Right atrium auricular region (tissue), 2 donors: ENCODE measurements at regions not wholly inside any gene's neighbourhood (a gene's known extent, or its start where the extent isn't known, plus 50 kb on each side); places are given as distances from the start of the nearest gene placed in this dataset.

Experiments
- DNase-seq: peaks from one replicate; pipeline ENCODE4 v3.0.0-alpha.2; 2019; ENCODE audit warnings: low spot score
- H3K27ac ChIP-seq, 2 donors: fragments of 200-600 bp; sonication (generic); 1 replicate in 1 of 2; 2 replicates in 1 of 2; pipeline ENCODE4 v1.5.1; 2016 to 2019
- H3K27me3 ChIP-seq, 2 donors: fragments of 200-600 bp; sonication (generic); one replicate each; pipeline versions ENCODE4 v1.5.1 to v1.6.0; 2017 to 2019
- H3K36me3 ChIP-seq: fragments of 200-600 bp; sonication (generic); one replicate; pipeline ENCODE4 v1.5.1; 2016
- H3K4me1 ChIP-seq, 2 donors: fragments of 200-600 bp; sonication (generic); one replicate each; pipeline versions ENCODE4 v1.5.1 to v1.6.0; 2017 to 2019
- H3K4me3 ChIP-seq, 2 donors: fragments of 200-600 bp; sonication (generic); 1 replicate in 1 of 2; 2 replicates in 1 of 2; pipeline ENCODE4 v1.5.1; 2017 to 2019; ENCODE audit warnings: mild to moderate bottlenecking in 1 of 2, moderate library complexity in 1 of 2
- H3K9me3 ChIP-seq, 2 donors: fragments of 200-600 bp; sonication (generic); one replicate each; pipeline ENCODE4 v1.5.1; 2019
- TF ChIP-seq, protein P1 (sequence below), 2 donors: fragments of 200-600 bp; sonication (generic); IDR thresholded peaks; one replicate each; pipeline ENCODE4 v1.5.1; 2019; ENCODE audit warnings: antibody characterized with exemption in 2 of 2

DNA sequence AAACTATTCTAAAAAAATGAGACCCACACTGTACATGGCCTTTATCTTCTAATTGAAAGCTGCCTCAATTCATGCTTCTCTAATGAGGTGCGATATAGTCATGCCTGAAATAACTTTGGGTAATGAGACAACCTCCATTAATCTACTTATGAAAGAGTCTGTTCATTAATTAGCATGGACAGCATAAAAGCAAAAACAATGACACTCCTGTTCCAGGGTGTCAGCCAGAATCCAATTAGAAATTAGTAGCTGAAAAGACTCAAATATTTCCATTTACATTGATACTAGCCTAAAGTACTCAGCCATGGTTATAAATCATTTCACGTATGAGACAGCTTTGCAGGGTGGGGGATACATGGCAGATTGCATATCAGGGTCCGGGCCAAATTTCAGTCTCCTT, 288.7 kb downstream of the AKAIN1 start:
- no peak overlapping the region for H3K27ac ChIP-seq
- no peaks in the 10 kb centered on the region for H3K4me1 ChIP-seq
- no peak overlapping the region for H3K4me3 ChIP-seq
- DNase-seq: no peak
- H3K36me3 ChIP-seq: no peaks in the 10 kb centered on the region
- H3K9me3 ChIP-seq: no peaks in the 10 kb centered on the region
- TF ChIP-seq, protein P1, sequence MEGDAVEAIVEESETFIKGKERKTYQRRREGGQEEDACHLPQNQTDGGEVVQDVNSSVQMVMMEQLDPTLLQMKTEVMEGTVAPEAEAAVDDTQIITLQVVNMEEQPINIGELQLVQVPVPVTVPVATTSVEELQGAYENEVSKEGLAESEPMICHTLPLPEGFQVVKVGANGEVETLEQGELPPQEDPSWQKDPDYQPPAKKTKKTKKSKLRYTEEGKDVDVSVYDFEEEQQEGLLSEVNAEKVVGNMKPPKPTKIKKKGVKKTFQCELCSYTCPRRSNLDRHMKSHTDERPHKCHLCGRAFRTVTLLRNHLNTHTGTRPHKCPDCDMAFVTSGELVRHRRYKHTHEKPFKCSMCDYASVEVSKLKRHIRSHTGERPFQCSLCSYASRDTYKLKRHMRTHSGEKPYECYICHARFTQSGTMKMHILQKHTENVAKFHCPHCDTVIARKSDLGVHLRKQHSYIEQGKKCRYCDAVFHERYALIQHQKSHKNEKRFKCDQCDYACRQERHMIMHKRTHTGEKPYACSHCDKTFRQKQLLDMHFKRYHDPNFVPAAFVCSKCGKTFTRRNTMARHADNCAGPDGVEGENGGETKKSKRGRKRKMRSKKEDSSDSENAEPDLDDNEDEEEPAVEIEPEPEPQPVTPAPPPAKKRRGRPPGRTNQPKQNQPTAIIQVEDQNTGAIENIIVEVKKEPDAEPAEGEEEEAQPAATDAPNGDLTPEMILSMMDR (IDR thresholded peaks at IDR 0.05): no peak
- no peaks in the 10 kb centered on the region for H3K27me3 ChIP-seq

- no peak overlapping the region for H3K27ac ChIP-seq
- H3K36me3 ChIP-seq: no peaks in the 10 kb centered on the region
- no peaks in the 10 kb centered on the region for H3K9me3 ChIP-seq
- DNase-seq: no peak
- H3K4me3 ChIP-seq: no peak overlapping the region
- TF ChIP-seq, protein P1 (IDR thresholded peaks at IDR 0.05): no peak
- H3K27me3 ChIP-seq: no peaks in the 10 kb centered on the region
- no peaks in the 10 kb centered on the region for H3K4me1 ChIP-seq
Measured at GRCh38 chr18:4906856-4907255, 290.2 kb downstream of the AKAIN1 start.

DNA sequence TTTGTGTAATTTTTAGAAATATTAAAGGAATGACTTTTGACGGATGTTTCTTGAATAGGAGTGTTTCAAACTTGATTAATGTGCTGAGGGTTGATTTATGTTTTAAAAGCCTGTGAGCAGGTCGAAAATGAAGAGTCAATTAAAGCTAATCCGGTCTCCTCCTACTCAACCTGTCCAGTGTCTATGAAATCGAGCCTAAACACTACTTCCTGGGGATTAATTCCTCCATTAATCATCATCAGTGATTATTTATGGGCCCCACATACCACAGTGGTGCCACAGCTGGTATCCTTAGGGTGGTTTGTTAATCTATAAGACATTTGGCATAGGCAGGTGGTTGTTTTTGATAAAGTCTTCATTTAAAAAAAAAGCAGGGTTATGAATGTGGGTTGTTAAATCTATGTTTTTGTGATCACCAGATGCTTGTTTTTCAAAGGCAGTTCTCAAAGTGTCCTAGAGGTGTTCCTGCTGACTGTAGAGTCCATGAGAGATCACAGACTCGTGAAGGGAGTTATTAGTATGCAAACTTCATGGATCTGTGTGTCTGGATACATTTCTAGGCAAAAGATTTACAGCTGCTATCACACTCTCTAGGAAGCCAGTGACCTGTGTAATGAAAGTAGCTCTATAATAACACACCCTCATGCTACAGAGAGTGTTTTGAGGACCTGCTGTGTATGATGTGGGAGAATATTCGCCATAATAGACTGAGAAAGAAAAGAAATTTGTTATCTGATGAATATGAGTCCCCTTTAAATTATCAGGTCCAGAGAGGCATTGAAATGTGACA, 308.6 kb downstream of the AKAIN1 start:
- H3K36me3 ChIP-seq: no peaks in the 10 kb centered on the region
- H3K4me1 ChIP-seq: no peaks in the 10 kb centered on the region
- H3K9me3 ChIP-seq: peaks cover 0 to 9% of the 10 kb centered on the region in 2 donors
- no peak overlapping the region for H3K27ac ChIP-seq
- no peak overlapping the region for H3K4me3 ChIP-seq
- H3K27me3 ChIP-seq: no peaks in the 10 kb centered on the region
- no peak for DNase-seq
- TF ChIP-seq, protein P1 (IDR thresholded peaks at IDR 0.05): no peak

DNA sequence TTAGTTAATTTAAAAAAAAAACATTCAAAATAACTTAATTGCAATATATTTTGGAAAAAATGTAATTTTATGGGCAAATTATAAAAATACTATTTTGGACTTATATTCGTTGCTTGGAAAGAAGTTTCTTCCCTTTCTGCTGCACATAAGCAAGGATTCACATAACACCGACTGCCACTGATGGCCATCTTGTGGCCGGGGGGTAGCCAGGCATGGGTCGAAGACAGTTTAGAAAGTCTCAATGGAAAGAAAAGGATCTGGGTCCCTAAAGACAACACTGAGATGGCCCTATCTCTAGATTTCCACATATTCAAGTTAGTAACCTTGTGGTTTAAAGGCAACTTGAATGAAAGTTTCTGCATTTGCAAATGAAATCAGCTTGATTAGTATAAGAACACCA, 318.6 kb downstream of the AKAIN1 start:
- TF ChIP-seq, protein P1 (IDR thresholded peaks at IDR 0.05): no peak
- no peak for DNase-seq
- H3K27ac ChIP-seq: no peak overlapping the region
- no peaks in the 10 kb centered on the region for H3K4me1 ChIP-seq
- no peaks in the 10 kb centered on the region for H3K27me3 ChIP-seq
- H3K9me3 ChIP-seq: peaks cover 0 to 8% of the 10 kb centered on the region in 2 donors
- H3K4me3 ChIP-seq: no peak overlapping the region
- no peaks in the 10 kb centered on the region for H3K36me3 ChIP-seq

DNA sequence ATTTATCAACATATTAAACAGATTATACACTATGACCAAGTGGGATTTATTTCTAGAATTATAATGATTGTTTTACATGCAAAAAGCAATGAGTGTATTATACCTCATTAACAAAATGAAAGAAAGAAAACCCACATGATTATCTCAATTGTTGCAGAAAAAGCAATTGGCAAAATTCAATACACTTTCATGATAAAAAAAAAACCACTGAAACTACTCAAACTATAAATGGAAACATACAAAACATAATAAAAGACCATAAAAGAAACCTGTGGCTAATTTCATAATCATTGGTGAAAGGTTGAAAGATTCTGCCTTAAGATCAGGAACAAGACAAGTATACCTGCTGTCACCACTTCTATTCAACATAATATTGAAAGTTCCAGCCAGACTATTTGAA, 325.9 kb downstream of the AKAIN1 start:
- H3K27me3 ChIP-seq: no peaks in the 10 kb centered on the region
- TF ChIP-seq, protein P1 (IDR thresholded peaks at IDR 0.05): no peak
- no peaks in the 10 kb centered on the region for H3K36me3 ChIP-seq
- no peak for DNase-seq
- peaks cover 0 to 17% of the 10 kb centered on the region in 2 donors for H3K9me3 ChIP-seq
- H3K4me3 ChIP-seq: no peak overlapping the region
- no peak overlapping the region for H3K27ac ChIP-seq
- no peaks in the 10 kb centered on the region for H3K4me1 ChIP-seq
